ENCODE measurements at regions not wholly inside any gene's neighbourhood (a gene's known extent, or its start where the extent isn't known, plus 50 kb on each side); places are given as distances from the start of the nearest gene placed in this dataset.

GRCh38 chr5:124839371-124839998 lies 93.0 kb upstream of the ZNF608 start:
- TF ChIP-seq CTCF (conservative IDR thresholded peaks at IDR 0.05; ENCODE audit: low read depth, low read length) (no peak), EZH2 (IDR thresholded peaks at IDR 0.05; ENCODE audit: low read length, unreplicated experiment) (no peak), EZH2phosphoT487 (IDR thresholded peaks at IDR 0.05; ENCODE audit: borderline replicate concordance, low read length) (no peak)
